GM19467 (cell line): ENCODE measurements at regions not wholly inside any gene's neighbourhood (a gene's known extent, or its start where the extent isn't known, plus 50 kb on each side); places are given as distances from the start of the nearest gene placed in this dataset.
A peak's percentile ranks its signal among the peaks of the same experiment; 100 is the strongest.

Experiments used
- ATAC-seq: cut with Tn5 transposase; IDR thresholded peaks from one replicate; pipeline ENCODE4 v1.9.1; 2021; ENCODE audit warnings: mild to moderate bottlenecking, moderate library complexity; ENCODE audit not compliant: unreplicated experiment

DNA sequence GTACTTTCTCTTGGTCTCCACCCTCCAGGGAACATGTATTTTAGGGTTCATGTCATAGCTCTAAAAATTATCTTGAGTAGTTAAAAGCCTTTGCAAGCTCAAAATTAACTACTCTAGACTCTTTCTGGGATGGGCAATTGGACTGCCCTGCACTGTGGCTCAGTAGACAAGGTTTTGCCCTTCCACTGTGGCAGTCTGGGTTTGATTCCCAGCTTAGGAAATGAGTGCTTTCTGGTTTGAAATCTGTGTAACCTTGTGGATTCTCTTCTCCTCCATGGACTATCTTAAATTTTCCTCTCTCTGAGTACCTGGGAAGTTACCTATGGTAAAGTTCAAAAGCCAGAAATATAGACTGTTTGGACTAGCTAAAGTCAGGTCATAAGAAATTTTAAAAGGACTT lies 94.6 kb upstream of the UST start:
- ATAC-seq = no peak

DNA sequence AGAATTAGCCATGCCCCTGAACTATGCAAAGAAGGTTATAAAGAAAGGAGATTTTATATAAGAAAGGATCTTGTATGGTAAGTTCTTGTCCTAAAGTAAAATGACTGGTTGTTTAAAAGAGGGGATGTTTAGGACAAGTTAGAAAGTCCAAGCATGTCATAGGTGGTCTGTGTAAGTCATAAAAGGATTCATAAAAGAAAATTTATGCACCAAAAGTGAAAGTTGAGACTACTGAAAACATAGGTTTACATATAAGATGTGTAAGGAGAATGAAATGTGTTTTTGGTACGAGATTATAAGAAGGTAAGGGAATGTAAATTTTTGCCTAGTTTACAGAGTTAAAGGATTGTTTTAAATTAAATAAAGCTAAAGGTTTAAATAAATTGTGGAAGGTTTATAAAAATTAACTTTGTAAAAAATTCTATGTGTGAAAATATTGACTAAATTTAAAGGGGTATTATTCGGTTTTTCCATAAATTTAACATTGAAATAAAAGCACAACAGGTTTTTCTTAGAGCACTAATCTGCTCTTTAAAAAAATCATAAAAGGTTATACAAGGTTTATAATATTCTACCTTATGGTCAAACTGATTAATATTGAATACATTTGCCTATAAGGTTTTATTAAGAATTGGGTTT lies 93.6 kb upstream of the UST start:
- ATAC-seq = no peak

DNA sequence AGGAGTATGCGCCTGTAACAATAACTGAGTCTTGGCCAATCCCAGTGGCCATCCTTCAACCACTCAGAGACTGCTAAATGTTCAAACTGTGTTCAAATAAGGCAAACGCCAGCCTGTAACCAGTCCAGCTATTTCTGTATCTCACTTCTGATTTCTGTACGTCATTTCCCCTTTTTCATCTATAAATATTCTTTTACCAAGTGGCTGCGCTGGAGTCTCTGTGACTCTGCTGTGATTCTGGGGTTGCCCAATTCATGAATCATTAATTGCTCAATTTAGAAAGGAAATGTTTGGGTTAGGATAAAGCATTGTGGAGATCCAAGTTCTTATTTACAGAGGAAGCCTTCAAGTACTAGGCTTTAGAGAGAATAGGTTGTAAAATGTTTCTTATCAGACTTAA lies 89.8 kb upstream of the UST start:
- no peak for ATAC-seq

DNA sequence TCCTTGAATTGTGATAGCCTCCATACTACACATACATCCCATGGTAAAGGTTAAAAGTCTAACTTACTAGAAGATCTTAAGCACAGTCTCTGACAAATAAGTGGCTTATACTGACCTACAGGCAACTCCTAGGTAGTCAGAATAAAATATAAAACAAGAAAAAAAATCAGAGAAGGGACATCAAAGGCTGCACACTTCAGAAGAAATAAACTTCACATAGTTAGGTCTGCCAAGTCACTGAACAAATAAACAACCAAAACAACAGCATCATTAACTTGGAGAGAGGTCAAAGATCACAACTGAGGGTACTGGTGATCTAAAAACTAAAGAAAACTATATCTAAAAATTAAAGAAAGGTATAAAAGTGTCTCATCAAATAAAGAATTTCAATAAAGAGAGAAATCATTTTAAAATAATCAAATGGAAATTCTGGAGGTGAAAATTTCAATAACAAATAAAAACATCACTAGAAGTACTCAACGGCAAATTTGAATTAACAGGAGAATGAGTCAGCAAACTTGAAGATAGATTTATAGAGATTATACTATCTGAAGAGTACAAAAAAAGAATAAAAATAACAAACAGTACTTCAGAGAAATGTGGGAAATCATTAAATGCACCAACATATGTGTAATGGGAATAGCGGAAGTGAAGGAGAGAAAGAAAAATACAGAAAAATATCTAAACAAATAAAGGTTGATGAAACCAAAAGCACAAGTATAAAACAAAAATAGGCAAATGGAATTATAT lies 88.0 kb upstream of the UST start:
- no peak for ATAC-seq

DNA sequence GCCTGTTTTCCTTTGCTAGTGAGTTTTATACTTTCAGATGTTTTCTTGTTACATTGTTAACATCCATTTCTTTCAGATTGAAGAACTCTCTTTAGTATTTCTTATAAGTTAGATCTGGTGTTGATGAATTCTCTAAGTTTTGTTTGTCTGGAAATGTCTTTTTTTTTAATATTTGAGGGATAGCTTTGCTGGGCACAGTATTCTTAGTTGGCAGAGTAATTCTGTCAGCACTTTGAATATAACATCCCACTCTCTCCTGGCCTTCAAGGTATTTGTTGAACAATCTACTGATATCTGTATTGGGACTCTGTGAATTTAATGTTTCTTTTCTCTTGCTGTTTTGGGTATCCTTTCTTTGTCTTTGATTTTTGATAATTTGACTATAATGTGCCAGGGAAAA lies 79.4 kb upstream of the UST start:
- ATAC-seq = no peak

DNA sequence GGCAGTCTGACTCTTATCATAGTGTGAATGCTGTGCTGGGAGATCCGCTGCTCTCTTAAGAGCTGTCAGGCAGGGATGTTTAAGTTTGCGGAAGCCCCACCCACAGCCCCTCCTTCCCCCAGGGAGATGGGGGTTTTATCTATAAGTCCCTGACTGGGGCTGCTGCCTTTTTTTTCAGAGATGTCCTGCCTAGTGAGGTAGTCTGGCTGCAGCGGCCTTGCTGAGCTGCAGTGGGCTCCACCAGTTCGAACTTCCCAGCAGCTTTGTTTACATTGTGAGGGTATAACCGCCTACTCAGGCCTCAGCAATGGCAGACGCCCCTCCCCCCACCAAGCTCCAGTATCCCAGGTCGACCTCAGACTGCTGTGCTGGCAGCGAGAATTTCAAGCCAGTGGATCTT lies 75.7 kb upstream of the UST start:
- ATAC-seq = no peak

DNA sequence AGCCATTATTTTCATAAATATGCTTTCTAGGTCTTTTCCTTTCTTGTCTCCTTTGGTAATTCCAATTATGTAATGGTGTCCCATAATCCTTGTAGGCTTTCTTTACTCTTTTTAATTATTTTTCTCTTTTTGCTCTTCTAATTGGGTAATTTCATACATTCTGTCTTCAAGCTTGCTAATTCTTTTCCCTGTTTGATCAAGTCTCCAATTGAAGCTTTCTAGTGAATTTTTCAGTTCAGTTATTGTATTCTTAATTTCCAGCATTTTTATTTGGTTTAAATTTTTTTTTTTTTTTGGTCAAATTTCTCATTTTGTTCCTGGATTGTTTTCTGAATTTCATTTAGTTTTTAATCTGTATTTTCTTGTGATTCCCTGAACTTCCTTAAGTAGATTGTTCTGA lies 74.9 kb upstream of the UST start:
- no peak for ATAC-seq

DNA sequence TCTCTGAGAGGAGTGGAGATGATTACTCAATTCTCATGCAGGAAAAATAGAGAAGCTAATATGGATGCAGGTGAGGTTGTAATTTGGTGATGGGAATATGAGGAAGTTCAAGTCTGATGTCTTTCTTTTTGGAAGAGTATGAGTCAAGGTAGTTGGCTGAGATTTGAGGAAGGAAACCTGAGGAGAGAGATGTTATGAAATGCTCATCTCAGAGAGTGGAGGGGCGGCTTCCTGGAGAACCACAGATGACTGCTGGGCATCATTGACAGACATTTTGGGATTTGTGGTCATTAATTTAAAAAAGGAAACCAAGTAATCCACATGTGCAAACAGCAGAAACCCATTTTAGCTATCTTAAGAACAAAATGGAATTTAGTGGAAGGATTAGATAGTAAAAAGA lies 72.5 kb upstream of the UST start:
- no peak for ATAC-seq

DNA sequence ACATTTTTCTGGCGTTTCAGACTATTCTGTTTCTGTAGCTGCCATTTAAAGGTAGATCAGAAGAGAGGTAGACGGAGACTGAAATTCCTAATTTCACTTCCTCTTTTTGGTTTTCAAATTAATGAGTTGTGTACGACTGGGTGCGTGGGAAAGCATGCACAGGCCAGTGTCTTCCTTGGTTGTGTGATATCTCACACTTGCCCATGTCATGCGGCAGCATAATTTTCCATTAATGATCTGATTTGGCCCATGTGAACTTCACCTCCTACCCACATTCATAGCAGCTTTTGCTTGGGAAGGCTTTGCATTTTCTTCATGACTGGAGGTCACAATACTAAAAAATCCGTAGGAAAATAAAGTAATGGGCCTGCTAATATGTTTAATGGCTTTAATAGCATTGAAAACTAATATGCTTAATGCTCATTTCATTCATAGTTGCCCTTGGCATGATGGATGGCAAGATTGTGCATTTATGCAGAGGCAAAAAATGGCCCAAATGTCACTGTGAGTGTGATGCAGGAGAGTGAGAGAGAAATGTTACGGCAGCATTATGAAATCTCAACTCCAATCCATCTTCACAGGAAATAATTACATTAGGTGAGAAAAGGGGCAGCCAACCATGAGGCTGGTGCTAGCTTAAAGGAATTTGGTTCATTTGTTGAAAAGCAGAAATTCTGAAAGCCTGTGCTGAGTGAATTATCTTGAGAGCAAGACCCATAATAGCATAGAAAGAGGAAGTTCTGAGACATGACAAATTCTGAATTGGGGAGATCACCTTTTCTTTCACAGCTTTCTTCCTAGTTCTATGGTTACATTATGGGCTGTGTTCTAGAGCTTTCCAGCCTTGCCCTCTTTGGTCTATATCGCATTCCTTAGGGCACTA lies 69.0 kb upstream of the UST start:
- peak; percentile 67 for ATAC-seq

DNA sequence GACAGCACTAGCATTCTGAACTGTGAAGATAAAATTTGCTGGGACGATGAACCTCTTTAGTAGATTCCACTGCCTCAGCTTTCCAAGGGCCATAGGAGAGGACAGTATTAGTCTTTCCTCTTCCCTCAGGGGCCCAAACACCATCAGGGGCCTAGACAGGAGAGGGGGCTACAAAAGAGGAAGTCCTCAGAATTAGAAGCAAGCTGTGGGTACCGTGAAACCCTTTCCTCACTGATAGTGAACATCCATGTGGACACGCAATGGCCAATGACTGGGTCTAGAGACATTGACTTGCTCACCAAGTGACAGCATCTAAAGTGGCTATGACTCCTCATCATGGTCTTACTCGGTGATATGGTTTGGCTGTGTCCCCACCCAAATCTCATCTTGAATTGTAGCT lies 68.1 kb upstream of the UST start:
- no peak for ATAC-seq

DNA sequence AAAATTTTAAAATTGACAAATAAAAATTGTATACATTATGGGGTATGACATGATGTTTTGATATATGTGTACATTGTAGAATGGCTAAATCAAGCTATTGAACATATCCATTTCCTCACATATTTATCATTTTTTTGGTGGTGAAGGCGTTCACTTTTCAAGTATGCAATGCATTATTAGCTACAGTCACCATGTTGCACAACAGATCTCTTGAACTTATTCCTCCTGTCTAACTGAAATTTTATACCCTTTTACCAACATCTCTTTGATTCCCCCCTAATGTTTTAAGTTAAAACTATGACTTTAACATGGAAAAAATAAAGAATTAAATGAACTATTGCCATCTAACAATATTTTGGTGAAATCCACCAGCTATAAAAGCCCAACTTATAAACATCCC lies 65.2 kb upstream of the UST start:
- no peak for ATAC-seq

DNA sequence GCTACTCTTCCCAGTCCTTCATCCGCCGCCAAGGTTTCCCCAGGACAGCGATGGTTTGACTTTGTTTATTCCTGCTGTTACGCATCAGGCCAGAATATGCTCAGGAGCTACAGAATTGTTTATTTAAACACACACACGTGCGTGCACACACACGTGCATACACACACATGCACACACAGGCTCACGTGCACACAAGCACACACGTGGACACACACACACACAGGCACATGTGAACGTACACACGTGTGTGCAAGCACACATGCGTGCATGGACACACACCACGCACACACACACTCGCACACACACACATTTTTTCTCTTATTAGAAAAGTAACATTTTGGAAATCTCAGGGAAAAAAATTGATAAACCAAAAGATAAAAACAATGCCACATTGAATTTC lies 64.6 kb upstream of the UST start:
- no peak for ATAC-seq

DNA sequence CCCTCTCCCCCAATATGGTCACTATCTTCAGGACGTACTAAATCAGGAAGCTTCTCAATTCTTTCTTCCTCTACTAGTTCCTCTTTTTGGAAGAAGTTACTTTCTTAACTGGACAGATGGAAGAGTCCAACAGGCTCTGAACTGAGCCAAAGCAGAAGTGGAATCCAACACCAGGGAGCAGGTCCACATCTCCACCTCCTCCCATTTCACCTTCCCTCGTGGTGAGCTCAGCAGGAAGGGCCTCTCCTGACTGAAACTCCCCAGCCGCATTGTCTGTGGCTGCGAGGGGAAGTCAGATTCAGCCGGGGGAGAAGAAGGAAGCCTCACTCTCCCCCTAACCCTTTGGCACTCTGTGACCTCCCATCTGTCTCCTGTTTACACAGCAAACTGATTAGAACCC lies 63.8 kb upstream of the UST start:
- ATAC-seq = no peak

DNA sequence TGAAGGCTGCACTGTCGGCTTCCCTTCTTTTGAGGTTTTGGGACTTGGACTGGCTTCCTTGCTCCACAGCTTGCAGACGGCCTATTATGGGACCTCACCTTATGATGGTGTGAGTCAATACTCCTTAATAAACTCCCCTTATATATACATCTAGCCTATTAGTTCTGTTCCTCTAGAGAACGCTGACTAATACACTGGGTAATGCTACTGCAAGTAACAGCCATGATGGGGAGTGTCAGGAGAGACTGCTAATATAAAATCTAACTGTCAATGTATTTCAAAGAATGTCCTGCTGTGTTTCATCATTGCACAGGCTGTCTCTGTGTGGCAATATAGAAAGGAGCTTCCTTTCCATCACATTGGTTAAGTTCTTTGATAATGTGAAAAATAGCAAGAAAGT lies 57.7 kb upstream of the UST start:
- no peak for ATAC-seq

DNA sequence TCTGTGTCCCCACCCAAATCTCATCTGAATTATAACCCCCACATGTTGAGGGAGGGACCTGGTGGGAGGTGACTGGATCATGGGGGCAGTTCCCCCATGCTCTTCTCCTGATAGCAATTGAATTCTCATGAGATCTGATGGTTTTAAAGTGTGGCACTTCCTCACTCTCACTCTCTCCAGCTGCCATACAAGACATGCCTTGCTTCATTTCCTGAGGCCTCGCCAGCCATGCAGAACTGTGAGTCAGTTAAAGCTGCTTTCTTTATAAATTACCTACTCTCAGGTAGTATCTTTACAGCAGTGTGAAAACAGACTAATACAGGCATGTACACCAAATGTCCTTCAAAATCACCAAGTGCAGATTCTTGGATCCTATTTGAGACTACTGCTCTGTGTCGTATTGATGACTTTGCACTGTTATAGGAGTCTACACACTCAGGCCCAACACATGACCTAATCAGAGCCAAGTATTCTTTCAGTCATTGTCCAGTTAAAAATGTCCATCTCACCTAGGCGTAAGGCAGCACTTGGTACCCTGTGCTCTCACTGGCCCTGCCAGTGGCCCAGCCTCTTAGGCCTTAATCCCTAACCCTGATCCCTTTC lies 52.8 kb upstream of the UST start:
- peak; percentile 79 for ATAC-seq
